GM13976 (cell line): ENCODE measurements at regions not wholly inside any gene's neighbourhood (a gene's known extent, or its start where the extent isn't known, plus 50 kb on each side); places are given as distances from the start of the nearest gene placed in this dataset.
"Not testable (repeated sequence)": the region's sequence is repeated elsewhere in the genome, so short reads cannot be mapped to it uniquely, and the experiment has no call there.

Source experiments
- DNase-seq: peaks from one replicate; pipeline ENCODE4 v3.0.0; 2012; ENCODE audit warnings: low spot score
- CTCF ChIP-seq: IDR thresholded peaks from 2 replicates; pipeline ENCODE4 v1.5.1; 2012; ENCODE audit warnings: borderline replicate concordance, mild to moderate bottlenecking; ENCODE audit not compliant: insufficient read depth; ENCODE audit errors: extremely low read depth, missing control alignments, control extremely low read depth
- in situ Hi-C: fragments of 300-500 bp; cut with MboI; formaldehyde crosslinking; loops from one replicate; pipeline ENCODE4 v1.12.0; 2022; ENCODE audit warnings: low sequenced_read_pairs, mixed read lengths, inconsistent platforms; ENCODE audit not compliant: unreplicated experiment

- in situ Hi-C loops, result no loop called here
- DNase-seq, result no peak
- no peak for TF ChIP-seq CTCF
These were observed 69.3 kb upstream of the RASSF8 start for GRCh38 chr12:25889185-25889584.

- not testable (repeated sequence) for DNase-seq
These were observed 67.4 kb upstream of the RASSF8 start for GRCh38 chr12:25891095-25891494.

GRCh38 chr12:25894759-25895158 lies 63.7 kb upstream of the RASSF8 start:
- no peak for TF ChIP-seq CTCF
- no peak for DNase-seq
- in situ Hi-C loops, result no loop called here

More at GRCh38 chr12:25891095-25891494, 67.4 kb upstream of the RASSF8 start:
- in situ Hi-C loops, result not testable (repeated sequence)

GRCh38 chr12:25896981-25897380 lies 61.5 kb upstream of the RASSF8 start:
- no peak for DNase-seq
- TF ChIP-seq CTCF, result no peak
- in situ Hi-C loops, result no loop called here

- no peak for TF ChIP-seq CTCF
- no peak for DNase-seq
- in situ Hi-C loops, result no loop called here
These were observed 54.8 kb upstream of the RASSF8 start for GRCh38 chr12:25903603-25904245.

GRCh38 chr12:25904442-25904841 lies 54.0 kb upstream of the RASSF8 start:
- DNase-seq, result no peak
- TF ChIP-seq CTCF, result no peak
- in situ Hi-C loops, result no loop called here

- no peak for DNase-seq
- TF ChIP-seq CTCF, result no peak
- in situ Hi-C loops, result no loop called here
These were observed 51.7 kb upstream of the RASSF8 start for GRCh38 chr12:25906651-25907340.
